HCT116 (cell line): ENCODE measurements at regions not wholly inside any gene's neighbourhood (a gene's known extent, or its start where the extent isn't known, plus 50 kb on each side); places are given as distances from the start of the nearest gene placed in this dataset.

Experiments
- ATAC-seq: fragments of 200-7000 bp; cut with Tn5 transposase; 2 replicates; pipeline ENCODE4 v1.9.1; 2020; ENCODE audit warnings: mild to moderate bottlenecking, moderate library complexity
- BruUV-seq: library from RNA; stranded (reverse); fragments of 400-500 nt; replicated peaks from 2 replicates; lab custom pipeline; 2021; lab: Mats Ljungman, UMichigan
- CTCF ChIA-PET: fragments of 300-600 bp; sonication (Branson Sonifier 250); formaldehyde crosslinking; loops from one replicate; lab custom pipeline; 2021; ENCODE audit warnings: antibody characterized with exemption; lab: Charles Lee
- POLR2A ChIA-PET: fragments of 300-600, 350-600 bp; sonication (Branson Sonifier 250); formaldehyde crosslinking; loops from one replicate; lab custom pipeline; 2021; ENCODE audit warnings: antibody characterized with exemption; lab: Charles Lee
- RAD21 ChIA-PET, 2 experiments: fragments of 300-600 bp; sonication (Branson Sonifier 250); formaldehyde crosslinking; loops; one replicate each; lab custom pipeline; 2023; ENCODE audit warnings: low total read pairs in 2 of 2; ENCODE audit not compliant: uncharacterized antibody in 2 of 2, unreplicated experiment in 2 of 2, low non-redundant PET in 1 of 2; lab: Charles Lee
- DNase-seq: peaks from one replicate; pipeline ENCODE4 v3.0.0-alpha.2; 2010; ENCODE audit warnings: low read depth, low spot score
- H2AFZ ChIP-seq: fragments of 200-600 bp; shearing (Covaris generic), sonication (generic); 2 replicates; pipeline ENCODE4 v1.6.1; 2017; ENCODE audit warnings: low read depth, mixed run types, mixed read lengths, antibody characterized with exemption, low read length; ENCODE audit not compliant: poor library complexity, severe bottlenecking
- H3K27ac ChIP-seq: 2 replicates; pipeline ENCODE4 v1.5.1; 2012; ENCODE audit warnings: low read depth, low read length
- H3K27me3 ChIP-seq: fragments of 200-600 bp; sonication (generic); 2 replicates; pipeline ENCODE4 v1.6.1; 2016; ENCODE audit warnings: mixed run types, low read length, mixed read lengths; ENCODE audit not compliant: insufficient read depth
- H3K36me3 ChIP-seq, 2 experiments: fragments of 200-500 bp in 1 of 2; fragments of 200-600 bp in 1 of 2; sonication (Bioruptor generic) in 1 of 2; sonication (generic) in 1 of 2; 2 replicates each; pipeline versions ENCODE4 v1.5.1 to v1.6.1; 2014 to 2016; ENCODE audit warnings: low read length in 2 of 2, inconsistent platforms in 1 of 2, mixed read lengths in 1 of 2, mixed run types in 1 of 2; ENCODE audit not compliant: insufficient read depth in 2 of 2, control insufficient read depth in 1 of 2
- H3K4me1 ChIP-seq, 2 experiments: fragments of 200-600 bp in 1 of 2; sonication (generic) in 1 of 2; 2 replicates each; pipeline versions ENCODE4 v1.5.1 to v1.6.1; 2012 to 2017; ENCODE audit warnings: low read length in 2 of 2, inconsistent platforms in 1 of 2, mild to moderate bottlenecking in 1 of 2, mixed read lengths in 1 of 2, mixed run types in 1 of 2, moderate library complexity in 1 of 2; ENCODE audit not compliant: insufficient read depth in 2 of 2, control insufficient read depth in 1 of 2
- H3K4me2 ChIP-seq: fragments of 200-600 bp; sonication (generic); 2 replicates; pipeline ENCODE4 v1.6.1; 2017; ENCODE audit warnings: mixed run types, low read length, mixed read lengths
- H3K4me3 ChIP-seq, 2 experiments: fragments of 200-600 bp in 1 of 2; sonication (generic) in 1 of 2; replicated peaks in 1 of 2; 2 replicates each; pipeline ENCODE4 v1.5.1; 2011 to 2016; ENCODE audit warnings: low read length in 2 of 2, control low read depth in 1 of 2, low read depth in 1 of 2, mild to moderate bottlenecking in 1 of 2, mixed read lengths in 1 of 2, mixed run types in 1 of 2
- H3K79me2 ChIP-seq: fragments of 200-600 bp; sonication (generic); 2 replicates; pipeline ENCODE4 v1.6.1; 2017; ENCODE audit warnings: mild to moderate bottlenecking, mixed run types, low read length, moderate library complexity, mixed read lengths; ENCODE audit not compliant: insufficient read depth
- H3K9ac ChIP-seq: fragments of 200-600 bp; sonication (generic); 2 replicates; pipeline ENCODE4 v1.6.1; 2016; ENCODE audit warnings: low read length, mixed read lengths
- H3K9me2 ChIP-seq: fragments of 200-600 bp; sonication (generic), shearing (Covaris generic); 2 replicates; pipeline ENCODE4 v1.6.1; 2017; ENCODE audit warnings: mixed run types, mild to moderate bottlenecking, moderate library complexity; ENCODE audit not compliant: insufficient read depth
- H3K9me3 ChIP-seq, 2 experiments: fragments of 200-500 bp in 1 of 2; fragments of 200-600 bp in 1 of 2; sonication (Bioruptor generic) in 1 of 2; sonication (generic) in 1 of 2; 2 replicates each; pipeline ENCODE4 v1.6.1; 2014 to 2017; ENCODE audit warnings: low read length in 2 of 2, mixed read lengths in 2 of 2, inconsistent platforms in 1 of 2, low read depth in 1 of 2, mild to moderate bottlenecking in 1 of 2, mixed run types in 1 of 2, moderate library complexity in 1 of 2; ENCODE audit not compliant: control insufficient read depth in 1 of 2, insufficient read depth in 1 of 2
- H4K20me1 ChIP-seq: fragments of 200-600 bp; sonication (generic), shearing (Covaris generic); 2 replicates; pipeline ENCODE4 v1.6.1; 2017; ENCODE audit warnings: mixed run types, mild to moderate bottlenecking, moderate library complexity; ENCODE audit not compliant: insufficient read depth
- CBX3 ChIP-seq: IDR thresholded peaks from 2 replicates; pipeline ENCODE4 v1.6.1; 2012; ENCODE audit warnings: low read depth
- EZH2 ChIP-seq: fragments of 200-600 bp; sonication (generic); IDR thresholded peaks from 2 replicates; pipeline ENCODE4 v1.6.1; 2017; ENCODE audit warnings: antibody characterized with exemption, mixed run types
- EZH2phosphoT487 ChIP-seq: fragments of 200-600 bp; IDR thresholded peaks from 2 replicates; pipeline ENCODE4 v1.6.1; 2018; ENCODE audit warnings: antibody characterized with exemption, borderline replicate concordance
- POLR2AphosphoS5 ChIP-seq: IDR thresholded peaks from 2 replicates; pipeline ENCODE4 v1.6.1; 2011; ENCODE audit warnings: mild to moderate bottlenecking, low read depth, low read length, moderate library complexity
- RAD21 ChIP-seq: IDR thresholded peaks from 2 replicates; pipeline ENCODE4 v1.6.1; 2012; ENCODE audit warnings: low read depth, mild to moderate bottlenecking
- SIN3A ChIP-seq: IDR thresholded peaks from 2 replicates; pipeline ENCODE4 v1.6.1; 2012; ENCODE audit warnings: low read depth
- SP1 ChIP-seq: IDR thresholded peaks from 2 replicates; pipeline ENCODE4 v1.6.1; 2012; ENCODE audit warnings: low read depth
- TCF7L2 ChIP-seq: IDR thresholded peaks from 2 replicates; pipeline ENCODE4 v1.7.0; 2011; ENCODE audit warnings: borderline replicate concordance, inconsistent platforms; ENCODE audit not compliant: insufficient read depth, insufficient read length; ENCODE audit errors: extremely low read depth
- ZFX ChIP-seq: fragments of 450-650 bp; IDR thresholded peaks from 2 replicates; pipeline ENCODE4 v1.6.1; 2017
- ZNF274 ChIP-seq: fragments of 200-500 bp; sonication (Bioruptor generic); IDR thresholded peaks from 2 replicates; pipeline ENCODE4 v1.6.1; 2014; ENCODE audit warnings: mild to moderate bottlenecking, low read depth, low read length, inconsistent platforms
- intact Hi-C: fragments of 100-400 bp; cut with micrococcal nuclease; formaldehyde crosslinking; loops from 2 replicates; pipeline ENCODE4 v1.10.0; 2022
- TF ChIP-seq, protein P1 (sequence below): IDR thresholded peaks from 2 replicates; pipeline ENCODE4 v1.6.1; 2012
- TF ChIP-seq, protein P2 (sequence below): IDR thresholded peaks from 2 replicates; pipeline ENCODE4 v1.6.1; 2011; ENCODE audit warnings: mild to moderate bottlenecking, low read length, moderate library complexity; ENCODE audit not compliant: insufficient replicate concordance; ENCODE audit errors: extremely low read depth
- TF ChIP-seq, protein P3 (sequence below), 3 experiments: fragments of 200-600 bp in 1 of 3; sonication (generic) in 1 of 3; IDR thresholded peaks in 2 of 3; conservative IDR thresholded peaks in 1 of 3; 2 replicates each; pipeline ENCODE4 v1.5.1; 2012 to 2017; ENCODE audit warnings: low read depth in 2 of 3, low read length in 2 of 3, antibody characterized with exemption in 1 of 3, borderline replicate concordance in 1 of 3, control low read depth in 1 of 3, mild to moderate bottlenecking in 1 of 3, mixed read lengths in 1 of 3, mixed run types in 1 of 3, moderate library complexity in 1 of 3; ENCODE audit not compliant: insufficient read depth in 1 of 3
- TF ChIP-seq, protein P4 (sequence below): IDR thresholded peaks from 2 replicates; pipeline ENCODE4 v1.6.1; 2012; ENCODE audit warnings: low read depth

DNA sequence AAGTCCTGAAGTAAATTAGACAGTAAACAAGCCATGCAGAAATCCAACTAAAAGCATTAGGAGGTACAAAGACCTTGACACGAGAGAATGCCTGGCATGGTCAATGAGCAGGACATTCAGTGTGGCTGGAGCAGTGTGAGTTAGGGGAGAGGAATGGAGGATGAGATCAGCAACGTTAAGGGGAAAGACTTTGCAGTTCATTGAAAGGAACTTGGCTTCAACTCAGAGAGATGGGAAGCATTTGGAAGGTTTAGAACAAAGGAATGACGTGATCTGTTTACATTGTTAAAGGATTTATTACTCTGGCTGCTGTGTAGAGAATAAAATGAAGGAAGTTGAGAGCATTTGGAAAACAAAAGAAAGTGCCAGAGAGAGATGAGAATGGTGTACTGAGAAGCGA is 621.3 kb downstream of the XIRP2 start:
- no peaks in the 10 kb centered on the region for H3K9me2 ChIP-seq
- intact Hi-C loops: no loop called here
- no peak overlapping the region for H3K27ac ChIP-seq
- H3K79me2 ChIP-seq: no peaks in the 10 kb centered on the region
- no peaks in the 10 kb centered on the region for H3K36me3 ChIP-seq
- ATAC-seq (no peak), DNase-seq (no peak)
- no peak overlapping the region for H3K4me3 ChIP-seq
- H3K27me3 ChIP-seq: no peaks in the 10 kb centered on the region
- TF ChIP-seq ZFX (no peak), POLR2AphosphoS5 (no peak), EZH2 (no peak), SIN3A (no peak)
- H3K9ac ChIP-seq: no peak overlapping the region
- POLR2A ChIA-PET: no interaction called here
- H3K4me2 ChIP-seq: no peak overlapping the region
- CTCF ChIA-PET: no interaction called here
- H3K9me3 ChIP-seq: no peaks in the 10 kb centered on the region
- RAD21 ChIA-PET: no interaction called here
- no TSS peak for BruUV-seq
- H2AFZ ChIP-seq: no peak overlapping the region
- no peaks in the 10 kb centered on the region for H4K20me1 ChIP-seq
- H3K4me1 ChIP-seq: no peaks in the 10 kb centered on the region

DNA sequence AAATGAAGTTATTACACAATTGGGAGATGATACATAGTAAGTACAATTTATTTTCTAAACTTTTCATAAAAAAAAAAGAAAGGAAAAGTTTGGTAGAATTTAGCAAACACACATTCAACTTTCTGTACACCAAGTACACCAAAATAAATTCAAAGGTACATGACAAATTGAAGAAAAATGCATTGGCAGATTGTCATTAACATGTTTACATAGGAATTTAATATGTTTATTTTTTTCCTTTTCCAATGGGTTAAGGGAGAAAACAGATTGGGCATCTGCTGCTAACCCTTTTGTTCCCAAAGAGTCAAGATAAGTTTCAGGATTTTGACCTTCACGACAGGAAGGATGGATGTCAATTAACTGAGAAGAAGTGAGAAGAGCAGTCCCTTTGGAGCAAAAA is 620.4 kb downstream of the XIRP2 start:
- Histone ChIP-seq H3K9me3 (no peaks in the 10 kb centered on the region), H3K4me3 (no peak overlapping the region), H3K9me2 (no peaks in the 10 kb centered on the region), H2AFZ (no peak overlapping the region), H3K27me3 (no peaks in the 10 kb centered on the region), H3K4me1 (no peaks in the 10 kb centered on the region), H3K9ac (no peak overlapping the region), H3K79me2 (no peaks in the 10 kb centered on the region), H3K36me3 (no peaks in the 10 kb centered on the region), H3K4me2 (no peak overlapping the region), H3K27ac (no peak overlapping the region), H4K20me1 (no peaks in the 10 kb centered on the region)
- POLR2A ChIA-PET: no interaction called here
- intact Hi-C loops: no loop called here
- RAD21 ChIA-PET: no interaction called here
- DNase-seq (no peak), ATAC-seq (no peak)
- no TSS peak for BruUV-seq
- CTCF ChIA-PET: no interaction called here
- TF ChIP-seq TCF7L2 (no peak), SP1 (no peak), EZH2phosphoT487 (no peak), RAD21 (no peak), ZNF274 (no peak), CBX3 (no peak)
- TF ChIP-seq, protein P1, sequence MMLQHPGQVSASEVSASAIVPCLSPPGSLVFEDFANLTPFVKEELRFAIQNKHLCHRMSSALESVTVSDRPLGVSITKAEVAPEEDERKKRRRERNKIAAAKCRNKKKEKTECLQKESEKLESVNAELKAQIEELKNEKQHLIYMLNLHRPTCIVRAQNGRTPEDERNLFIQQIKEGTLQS: no peak
- TF ChIP-seq, protein P2, sequence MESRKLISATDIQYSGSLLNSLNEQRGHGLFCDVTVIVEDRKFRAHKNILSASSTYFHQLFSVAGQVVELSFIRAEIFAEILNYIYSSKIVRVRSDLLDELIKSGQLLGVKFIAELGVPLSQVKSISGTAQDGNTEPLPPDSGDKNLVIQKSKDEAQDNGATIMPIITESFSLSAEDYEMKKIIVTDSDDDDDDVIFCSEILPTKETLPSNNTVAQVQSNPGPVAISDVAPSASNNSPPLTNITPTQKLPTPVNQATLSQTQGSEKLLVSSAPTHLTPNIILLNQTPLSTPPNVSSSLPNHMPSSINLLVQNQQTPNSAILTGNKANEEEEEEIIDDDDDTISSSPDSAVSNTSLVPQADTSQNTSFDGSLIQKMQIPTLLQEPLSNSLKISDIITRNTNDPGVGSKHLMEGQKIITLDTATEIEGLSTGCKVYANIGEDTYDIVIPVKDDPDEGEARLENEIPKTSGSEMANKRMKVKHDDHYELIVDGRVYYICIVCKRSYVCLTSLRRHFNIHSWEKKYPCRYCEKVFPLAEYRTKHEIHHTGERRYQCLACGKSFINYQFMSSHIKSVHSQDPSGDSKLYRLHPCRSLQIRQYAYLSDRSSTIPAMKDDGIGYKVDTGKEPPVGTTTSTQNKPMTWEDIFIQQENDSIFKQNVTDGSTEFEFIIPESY: no peak
- TF ChIP-seq, protein P3, sequence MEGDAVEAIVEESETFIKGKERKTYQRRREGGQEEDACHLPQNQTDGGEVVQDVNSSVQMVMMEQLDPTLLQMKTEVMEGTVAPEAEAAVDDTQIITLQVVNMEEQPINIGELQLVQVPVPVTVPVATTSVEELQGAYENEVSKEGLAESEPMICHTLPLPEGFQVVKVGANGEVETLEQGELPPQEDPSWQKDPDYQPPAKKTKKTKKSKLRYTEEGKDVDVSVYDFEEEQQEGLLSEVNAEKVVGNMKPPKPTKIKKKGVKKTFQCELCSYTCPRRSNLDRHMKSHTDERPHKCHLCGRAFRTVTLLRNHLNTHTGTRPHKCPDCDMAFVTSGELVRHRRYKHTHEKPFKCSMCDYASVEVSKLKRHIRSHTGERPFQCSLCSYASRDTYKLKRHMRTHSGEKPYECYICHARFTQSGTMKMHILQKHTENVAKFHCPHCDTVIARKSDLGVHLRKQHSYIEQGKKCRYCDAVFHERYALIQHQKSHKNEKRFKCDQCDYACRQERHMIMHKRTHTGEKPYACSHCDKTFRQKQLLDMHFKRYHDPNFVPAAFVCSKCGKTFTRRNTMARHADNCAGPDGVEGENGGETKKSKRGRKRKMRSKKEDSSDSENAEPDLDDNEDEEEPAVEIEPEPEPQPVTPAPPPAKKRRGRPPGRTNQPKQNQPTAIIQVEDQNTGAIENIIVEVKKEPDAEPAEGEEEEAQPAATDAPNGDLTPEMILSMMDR (IDR thresholded peaks at IDR 0.05 in 2 of 3, conservative IDR thresholded peaks at IDR 0.05 in 1 of 3; ENCODE audit: borderline replicate concordance in 1 of 3, insufficient read depth in 1 of 3, low read depth in 2 of 3, low read length in 2 of 3): no peak
- TF ChIP-seq, protein P4, sequence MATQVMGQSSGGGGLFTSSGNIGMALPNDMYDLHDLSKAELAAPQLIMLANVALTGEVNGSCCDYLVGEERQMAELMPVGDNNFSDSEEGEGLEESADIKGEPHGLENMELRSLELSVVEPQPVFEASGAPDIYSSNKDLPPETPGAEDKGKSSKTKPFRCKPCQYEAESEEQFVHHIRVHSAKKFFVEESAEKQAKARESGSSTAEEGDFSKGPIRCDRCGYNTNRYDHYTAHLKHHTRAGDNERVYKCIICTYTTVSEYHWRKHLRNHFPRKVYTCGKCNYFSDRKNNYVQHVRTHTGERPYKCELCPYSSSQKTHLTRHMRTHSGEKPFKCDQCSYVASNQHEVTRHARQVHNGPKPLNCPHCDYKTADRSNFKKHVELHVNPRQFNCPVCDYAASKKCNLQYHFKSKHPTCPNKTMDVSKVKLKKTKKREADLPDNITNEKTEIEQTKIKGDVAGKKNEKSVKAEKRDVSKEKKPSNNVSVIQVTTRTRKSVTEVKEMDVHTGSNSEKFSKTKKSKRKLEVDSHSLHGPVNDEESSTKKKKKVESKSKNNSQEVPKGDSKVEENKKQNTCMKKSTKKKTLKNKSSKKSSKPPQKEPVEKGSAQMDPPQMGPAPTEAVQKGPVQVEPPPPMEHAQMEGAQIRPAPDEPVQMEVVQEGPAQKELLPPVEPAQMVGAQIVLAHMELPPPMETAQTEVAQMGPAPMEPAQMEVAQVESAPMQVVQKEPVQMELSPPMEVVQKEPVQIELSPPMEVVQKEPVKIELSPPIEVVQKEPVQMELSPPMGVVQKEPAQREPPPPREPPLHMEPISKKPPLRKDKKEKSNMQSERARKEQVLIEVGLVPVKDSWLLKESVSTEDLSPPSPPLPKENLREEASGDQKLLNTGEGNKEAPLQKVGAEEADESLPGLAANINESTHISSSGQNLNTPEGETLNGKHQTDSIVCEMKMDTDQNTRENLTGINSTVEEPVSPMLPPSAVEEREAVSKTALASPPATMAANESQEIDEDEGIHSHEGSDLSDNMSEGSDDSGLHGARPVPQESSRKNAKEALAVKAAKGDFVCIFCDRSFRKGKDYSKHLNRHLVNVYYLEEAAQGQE: no peak
